Testis (tissue), 2 donors: ENCODE measurements at regions not wholly inside any gene's neighbourhood (a gene's known extent, or its start where the extent isn't known, plus 50 kb on each side); places are given as distances from the start of the nearest gene placed in this dataset.

ENCODE experiments used
- POLR2A ChIP-seq: fragments of 450-650 bp; IDR thresholded peaks from one replicate; pipeline ENCODE4 v1.6.1; 2017; ENCODE audit warnings: antibody characterized with exemption, mild to moderate bottlenecking, moderate library complexity
- TF ChIP-seq, protein P1 (sequence below), 3 experiments: fragments of 450-650 bp in 2 of 3; fragments of 200-600 bp in 1 of 3; sonication (generic) in 1 of 3; IDR thresholded peaks; one replicate each; pipeline ENCODE4 v1.5.1; 2016 to 2019; ENCODE audit warnings: antibody characterized with exemption in 3 of 3, mild to moderate bottlenecking in 2 of 3, moderate library complexity in 1 of 3

DNA sequence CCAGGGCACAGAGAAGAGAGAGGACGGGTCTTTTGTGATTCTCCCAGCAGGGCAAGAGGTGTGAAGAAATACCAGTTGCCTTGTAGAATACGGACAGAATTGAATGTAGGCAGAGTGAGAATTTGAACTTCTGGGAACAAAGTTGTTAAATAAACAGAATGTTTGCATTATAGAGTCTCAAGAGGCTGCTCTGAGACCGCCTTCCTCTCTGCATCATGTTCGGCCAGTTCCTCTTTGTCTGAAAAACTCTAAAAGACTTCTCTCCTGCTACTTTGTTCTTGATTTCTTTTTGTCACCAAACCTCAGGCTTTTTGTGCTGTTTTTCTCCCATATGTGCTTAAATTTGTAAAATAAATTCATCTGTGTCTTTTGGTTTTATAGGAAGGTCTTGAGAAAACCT, 256.4 kb downstream of the DLEU7 start:
- TF ChIP-seq, protein P1, sequence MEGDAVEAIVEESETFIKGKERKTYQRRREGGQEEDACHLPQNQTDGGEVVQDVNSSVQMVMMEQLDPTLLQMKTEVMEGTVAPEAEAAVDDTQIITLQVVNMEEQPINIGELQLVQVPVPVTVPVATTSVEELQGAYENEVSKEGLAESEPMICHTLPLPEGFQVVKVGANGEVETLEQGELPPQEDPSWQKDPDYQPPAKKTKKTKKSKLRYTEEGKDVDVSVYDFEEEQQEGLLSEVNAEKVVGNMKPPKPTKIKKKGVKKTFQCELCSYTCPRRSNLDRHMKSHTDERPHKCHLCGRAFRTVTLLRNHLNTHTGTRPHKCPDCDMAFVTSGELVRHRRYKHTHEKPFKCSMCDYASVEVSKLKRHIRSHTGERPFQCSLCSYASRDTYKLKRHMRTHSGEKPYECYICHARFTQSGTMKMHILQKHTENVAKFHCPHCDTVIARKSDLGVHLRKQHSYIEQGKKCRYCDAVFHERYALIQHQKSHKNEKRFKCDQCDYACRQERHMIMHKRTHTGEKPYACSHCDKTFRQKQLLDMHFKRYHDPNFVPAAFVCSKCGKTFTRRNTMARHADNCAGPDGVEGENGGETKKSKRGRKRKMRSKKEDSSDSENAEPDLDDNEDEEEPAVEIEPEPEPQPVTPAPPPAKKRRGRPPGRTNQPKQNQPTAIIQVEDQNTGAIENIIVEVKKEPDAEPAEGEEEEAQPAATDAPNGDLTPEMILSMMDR (IDR thresholded peaks at IDR 0.05): no peak
- no peak for TF ChIP-seq POLR2A
